HCEC 1CT (cell line): ENCODE measurements at regions not wholly inside any gene's neighbourhood (a gene's known extent, or its start where the extent isn't known, plus 50 kb on each side); places are given as distances from the start of the nearest gene placed in this dataset.

Source experiments
- DNase-seq: peaks from one replicate; pipeline ENCODE4 v3.0.0-alpha.2; 2017

GRCh38 chr10:56934515-56934914 is 573.5 kb upstream of the ZWINT start:
- DNase-seq: no peak

- no peak for DNase-seq
These were observed 567.7 kb upstream of the ZWINT start for GRCh38 chr10:56928714-56929113.

GRCh38 chr10:56927701-56928100 is 566.6 kb upstream of the ZWINT start:
- DNase-seq: no peak

DNA sequence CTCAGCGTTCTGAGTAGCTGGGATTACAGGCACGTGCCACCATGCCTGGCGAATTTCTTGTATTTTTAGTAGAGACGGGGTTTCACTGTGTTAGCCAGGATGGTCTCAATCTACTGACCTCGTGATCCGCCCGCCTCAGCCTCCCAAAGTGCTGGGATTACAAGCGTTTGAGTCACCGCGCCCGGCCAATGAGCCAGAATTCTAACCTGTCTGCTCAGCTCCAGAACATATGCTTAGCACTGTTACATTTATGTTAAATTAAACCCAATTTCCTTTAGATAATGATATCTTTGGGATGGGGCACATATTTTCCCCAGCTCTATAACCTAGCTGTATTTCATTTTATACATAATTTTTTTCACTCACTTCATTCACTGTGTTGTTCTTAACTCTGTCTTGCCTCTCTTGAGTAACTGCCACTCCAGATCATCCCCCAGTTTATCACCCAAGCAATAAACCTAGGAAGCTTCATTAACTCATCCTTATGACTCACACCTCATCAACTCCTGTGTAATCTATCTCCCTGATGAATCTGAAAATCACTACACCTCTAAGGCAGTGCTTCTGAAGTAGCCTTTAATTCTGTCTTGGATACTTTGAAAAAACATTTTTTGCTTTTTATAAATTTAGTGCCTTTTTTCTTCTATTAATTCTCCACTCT is 559.7 kb upstream of the ZWINT start:
- no peak for DNase-seq

GRCh38 chr10:56912043-56912442 is 551.0 kb upstream of the ZWINT start:
- DNase-seq: no peak

- no peak for DNase-seq
These were observed 544.0 kb upstream of the ZWINT start for GRCh38 chr10:56905051-56905450.

- DNase-seq: no peak
These were observed 541.5 kb upstream of the ZWINT start for GRCh38 chr10:56902554-56902953.

DNA sequence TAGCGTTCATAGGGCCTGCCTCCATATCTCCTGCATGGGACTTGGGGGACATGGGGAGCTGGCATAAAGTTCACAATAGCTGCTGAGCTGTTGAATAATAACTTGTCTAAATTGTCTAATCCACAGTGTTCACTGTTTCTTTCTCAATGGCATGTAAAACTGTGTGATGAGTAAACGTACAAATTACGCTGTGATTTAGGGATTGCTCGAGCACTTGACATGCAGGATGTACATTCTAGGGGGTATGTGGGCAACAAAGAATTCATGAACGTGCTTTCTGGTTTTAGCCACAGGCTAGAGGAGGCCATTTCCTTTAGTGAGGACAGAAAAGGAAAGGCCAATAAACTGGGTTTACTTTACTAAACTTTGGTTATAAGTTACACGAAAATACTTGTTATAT is 534.2 kb upstream of the ZWINT start:
- no peak for DNase-seq

DNA sequence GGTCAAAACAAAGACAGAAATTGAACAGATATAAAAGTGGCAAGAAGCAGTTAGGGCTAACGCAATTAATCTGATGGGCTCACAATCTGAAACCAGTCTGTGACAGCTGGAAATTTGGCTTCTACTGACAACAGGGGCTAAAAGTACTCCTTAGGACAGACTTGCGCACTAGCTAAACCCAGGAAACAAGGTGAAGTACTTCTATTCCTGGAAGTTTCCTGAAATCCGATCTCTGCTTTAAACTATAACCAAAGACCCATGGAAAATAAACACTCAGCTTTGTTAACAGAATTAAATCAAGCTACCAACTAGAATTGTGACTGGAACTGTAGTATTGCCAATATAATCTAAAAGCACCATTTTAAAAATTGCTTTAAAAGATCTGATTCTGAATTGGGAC is 520.2 kb upstream of the ZWINT start:
- DNase-seq: no peak

GRCh38 chr10:56880606-56881005 is 519.5 kb upstream of the ZWINT start:
- DNase-seq: no peak

DNA sequence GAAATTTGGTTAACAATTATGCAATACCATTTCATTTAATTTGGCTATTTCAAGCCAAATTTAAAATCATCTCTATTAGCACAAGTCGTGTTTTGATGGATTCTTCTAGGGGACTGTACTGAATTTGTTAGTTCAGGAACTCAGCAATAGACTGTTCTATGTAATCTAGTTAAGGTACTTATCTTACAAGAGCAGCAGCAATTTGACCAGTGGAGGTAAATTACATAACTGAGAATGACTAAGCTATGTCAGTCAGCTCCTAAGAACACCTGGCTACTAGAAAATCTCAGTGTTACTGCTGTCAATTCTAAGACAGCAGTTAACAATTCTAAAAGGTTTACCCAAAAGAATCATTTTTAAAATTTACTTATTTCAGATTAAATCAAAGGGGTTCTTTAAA is 513.9 kb upstream of the ZWINT start:
- DNase-seq: no peak

DNA sequence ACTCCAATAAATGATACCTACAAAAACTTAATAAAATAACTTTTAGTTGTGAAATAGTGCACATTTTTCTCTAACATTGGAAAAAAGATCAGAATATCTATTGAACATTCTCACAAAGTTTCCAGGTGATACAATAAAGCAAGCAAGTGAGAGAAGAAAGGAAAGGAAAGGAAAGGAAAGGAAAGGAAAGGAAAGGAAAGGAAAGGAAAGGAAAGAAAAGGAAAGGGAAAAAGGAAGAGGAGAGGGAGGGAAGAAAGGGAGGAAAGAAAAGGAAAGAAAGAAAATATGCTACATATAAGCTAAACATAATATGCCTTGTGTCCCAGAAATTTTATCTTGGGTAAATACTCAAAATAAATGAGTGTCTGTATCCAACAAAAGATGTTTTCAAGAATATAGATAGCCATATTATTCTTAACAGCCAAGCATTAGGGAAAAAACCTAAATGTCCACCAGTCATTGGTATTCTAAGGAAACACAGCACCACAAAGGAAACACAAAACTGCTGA is 510.2 kb upstream of the ZWINT start:
- no peak for DNase-seq

DNA sequence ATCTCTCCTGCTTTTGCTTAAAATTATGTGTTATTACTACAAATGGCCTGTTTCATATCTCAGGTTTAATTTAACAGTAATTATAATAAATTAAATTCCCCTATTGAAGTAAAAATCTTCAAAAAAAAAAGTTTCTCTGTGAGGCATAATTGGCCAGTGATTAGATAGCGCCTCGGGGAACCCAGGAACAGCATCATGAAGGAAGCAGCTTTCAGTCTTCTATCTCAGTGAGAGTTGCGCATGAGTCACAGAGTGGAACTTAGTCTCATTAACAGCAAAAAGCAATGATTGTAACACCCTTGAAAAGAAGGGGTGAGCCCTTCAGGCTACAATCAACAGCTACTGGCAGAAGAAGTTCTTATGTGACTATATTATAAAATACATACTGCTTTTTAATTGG is 506.2 kb upstream of the ZWINT start:
- no peak for DNase-seq

GRCh38 chr10:56856569-56856968 is 495.5 kb upstream of the ZWINT start:
- DNase-seq: no peak

DNA sequence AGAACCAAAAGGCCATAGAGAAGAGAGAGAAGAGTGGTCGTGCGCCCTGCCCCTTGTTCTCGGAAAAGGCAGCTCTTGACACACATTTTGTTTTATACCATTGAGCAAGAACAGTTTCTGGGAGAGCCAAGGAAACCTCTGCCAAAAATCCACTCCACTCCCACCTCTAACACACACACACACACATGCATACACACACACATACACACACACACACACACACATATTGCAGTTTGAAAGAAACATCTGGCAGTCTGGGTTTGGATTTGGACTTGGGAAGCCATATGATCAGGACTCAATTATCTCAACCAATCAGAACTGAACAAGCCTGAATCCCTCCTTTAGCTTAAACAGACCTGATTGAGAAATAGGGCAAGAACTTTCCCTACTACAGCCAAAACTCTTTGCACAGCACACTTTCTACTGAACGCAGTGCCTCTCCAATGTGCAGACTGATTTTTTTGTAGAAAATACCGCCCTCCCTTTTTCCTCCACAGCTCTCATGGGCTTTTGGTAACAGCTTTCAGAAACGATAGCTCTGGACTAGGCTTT is 484.0 kb upstream of the ZWINT start:
- DNase-seq: no peak

- DNase-seq: no peak
These were observed 475.6 kb upstream of the ZWINT start for GRCh38 chr10:56836659-56837058.

DNA sequence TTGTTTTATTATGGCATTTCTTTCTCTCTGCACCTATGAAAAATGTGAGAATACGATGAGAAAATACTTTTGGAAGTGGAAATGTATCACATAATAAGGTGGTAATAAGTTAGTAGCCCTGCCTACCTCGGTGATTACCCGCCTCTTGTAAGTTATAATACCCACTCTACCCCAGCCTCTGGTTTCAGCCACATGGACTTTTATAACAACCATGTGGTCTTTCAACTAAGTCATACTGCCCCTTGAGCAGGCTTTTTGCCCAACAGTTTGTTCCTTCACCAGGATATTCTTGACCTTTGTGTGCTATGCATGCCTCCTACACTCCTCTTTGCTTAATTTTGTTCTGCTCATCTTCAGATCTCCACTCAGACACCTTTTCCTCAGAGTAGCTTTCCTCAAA is 470.6 kb upstream of the ZWINT start:
- no peak for DNase-seq

DNA sequence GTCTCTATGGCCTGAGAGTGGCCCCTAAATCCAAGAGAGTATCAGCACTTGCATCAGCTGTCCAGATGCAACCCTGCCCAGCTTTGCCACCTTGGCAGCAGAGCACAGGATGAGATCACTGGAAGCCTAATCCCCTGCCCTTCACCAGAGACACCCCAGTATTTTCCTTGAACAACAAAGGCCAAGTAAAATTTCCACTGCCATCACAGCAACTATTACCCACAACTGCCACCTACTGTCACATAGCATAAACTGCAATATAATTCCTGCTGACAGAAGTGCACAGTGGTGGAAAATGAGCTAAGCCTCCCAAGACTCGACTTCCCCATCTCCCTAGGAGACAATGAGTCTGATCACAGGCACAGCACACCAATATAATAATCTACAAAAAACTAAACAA is 462.8 kb upstream of the ZWINT start:
- no peak for DNase-seq

- DNase-seq: no peak
These were observed 444.0 kb upstream of the ZWINT start for GRCh38 chr10:56805022-56805421.

- DNase-seq: no peak
These were observed 424.2 kb upstream of the ZWINT start for GRCh38 chr10:56785292-56785691.

GRCh38 chr10:56782503-56782902 is 421.4 kb upstream of the ZWINT start:
- DNase-seq: no peak

DNA sequence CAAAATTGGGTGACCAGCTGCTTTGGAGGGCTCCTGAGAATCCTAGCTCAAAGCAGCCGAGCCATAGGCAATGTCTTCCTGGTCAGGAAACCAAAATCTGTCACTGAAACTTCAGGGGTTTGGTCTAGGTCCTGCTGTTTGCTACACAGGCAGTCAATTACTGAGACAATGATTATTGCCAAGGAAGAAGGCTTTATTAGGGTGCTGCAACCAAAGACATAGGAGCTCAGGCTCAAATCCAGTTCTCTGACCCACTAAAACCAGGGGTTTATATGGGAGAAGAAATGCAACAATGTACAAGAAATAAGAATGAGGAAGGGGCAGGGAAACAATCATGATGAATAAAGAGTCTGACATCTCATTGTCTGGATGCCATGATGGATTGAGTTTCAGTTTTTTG is 410.3 kb upstream of the ZWINT start:
- no peak for DNase-seq

DNA sequence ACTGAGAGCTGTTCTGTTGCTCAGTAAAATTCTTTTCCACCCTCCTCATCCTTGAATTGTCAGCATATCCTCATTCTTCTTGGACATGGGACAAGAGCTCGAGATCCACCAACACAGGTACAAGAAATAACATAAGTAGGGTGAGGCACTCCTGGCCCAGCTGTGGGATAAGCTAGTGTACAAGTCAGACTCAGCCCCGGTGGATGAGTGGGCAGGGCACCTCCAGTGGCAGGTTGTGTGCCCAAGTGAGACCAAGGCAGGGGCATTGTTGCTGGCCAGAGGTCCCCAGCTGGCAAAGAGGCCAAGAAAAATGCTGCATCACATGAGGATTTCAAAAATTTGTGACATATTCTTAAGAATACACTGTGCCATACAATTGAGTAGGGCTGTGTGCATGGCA is 402.0 kb upstream of the ZWINT start:
- no peak for DNase-seq

- no peak for DNase-seq
These were observed 384.4 kb upstream of the ZWINT start for GRCh38 chr10:56745490-56745889.

GRCh38 chr10:56728349-56728748 is 367.3 kb upstream of the ZWINT start:
- DNase-seq: no peak
